ENCODE measurements at regions not wholly inside any gene's neighbourhood (a gene's known extent, or its start where the extent isn't known, plus 50 kb on each side); places are given as distances from the start of the nearest gene placed in this dataset.

- peak overlapping the region; percentile 53 for H3K4me3 ChIP-seq (ENCODE audit: low read length)
- DNase-seq, result no peak
- H3K4me1 ChIP-seq (ENCODE audit: control insufficient read depth, insufficient read depth, low read length), result no peaks in the 10 kb centered on the region
- no peaks in the 10 kb centered on the region for H3K27me3 Mint-ChIP-seq (ENCODE audit: insufficient read depth)
- 87 to 91% methylated on average over 4 to 9 of the region's 9 CpGs for WGBS, 2 experiments (ENCODE audit: insufficient coverage in 1 of 2, insufficient read length in 1 of 2)
- no peaks in the 10 kb centered on the region for H3K9me3 Mint-ChIP-seq
- H3K27me3 ChIP-seq (ENCODE audit: control insufficient read depth, insufficient read depth, low read length, poor library complexity, severe bottlenecking), result no peaks in the 10 kb centered on the region
- H3K27ac Mint-ChIP-seq, result no peak overlapping the region
- no peak for TF ChIP-seq CTCF (conservative IDR thresholded peaks at IDR 0.05)
- no peaks in the 10 kb centered on the region for H3K36me3 ChIP-seq (ENCODE audit: control insufficient read depth, insufficient read depth, low read length)
- no peak overlapping the region for H3K27ac ChIP-seq (ENCODE audit: low read depth, low read length)
- H3K9me3 ChIP-seq (ENCODE audit: control insufficient read depth, low read length), result peaks cover 6% of the 10 kb centered on the region
- no peaks in the 10 kb centered on the region for H3K36me3 Mint-ChIP-seq (ENCODE audit: low read depth)
- no peak overlapping the region for H3K4me3 Mint-ChIP-seq
- H3K4me1 Mint-ChIP-seq, result peaks cover 22% of the 10 kb centered on the region
- H3K9ac ChIP-seq (ENCODE audit: extremely low read depth, low read length, poor library complexity, severe bottlenecking), result no peak overlapping the region
These were observed 465.2 kb upstream of the MAN1A1 start for GRCh38 chr6:119814609-119815400.

GRCh38 chr6:119802464-119802863, 452.9 kb upstream of the MAN1A1 start:
- Histone ChIP-seq H3K4me3 (ENCODE audit: low read length) (no peak overlapping the region), H3K9me3 (ENCODE audit: control insufficient read depth, low read length) (no peaks in the 10 kb centered on the region), H3K4me1 (ENCODE audit: control insufficient read depth, insufficient read depth, low read length) (no peaks in the 10 kb centered on the region), H3K27me3 (ENCODE audit: control insufficient read depth, insufficient read depth, low read length, poor library complexity, severe bottlenecking) (no peaks in the 10 kb centered on the region), H3K27ac (ENCODE audit: low read depth, low read length) (no peak overlapping the region), H3K36me3 (ENCODE audit: control insufficient read depth, insufficient read depth, low read length) (no peaks in the 10 kb centered on the region), H3K9ac (ENCODE audit: extremely low read depth, low read length, poor library complexity, severe bottlenecking) (no peak overlapping the region)
- H3K4me1 Mint-ChIP-seq, result peaks cover 2% of the 10 kb centered on the region
- no peak overlapping the region for H3K4me3 Mint-ChIP-seq
- DNase-seq, result no peak
- H3K27ac Mint-ChIP-seq, result no peak overlapping the region
- H3K36me3 Mint-ChIP-seq (ENCODE audit: low read depth), result no peaks in the 10 kb centered on the region
- H3K27me3 Mint-ChIP-seq (ENCODE audit: insufficient read depth), result no peaks in the 10 kb centered on the region
- no peaks in the 10 kb centered on the region for H3K9me3 Mint-ChIP-seq
- no peak for TF ChIP-seq CTCF (conservative IDR thresholded peaks at IDR 0.05)
- WGBS, 2 experiments (ENCODE audit: insufficient coverage in 1 of 2, insufficient read length in 1 of 2), result 85 to 88% methylated on average over 3 of the region's 3 CpGs

DNA sequence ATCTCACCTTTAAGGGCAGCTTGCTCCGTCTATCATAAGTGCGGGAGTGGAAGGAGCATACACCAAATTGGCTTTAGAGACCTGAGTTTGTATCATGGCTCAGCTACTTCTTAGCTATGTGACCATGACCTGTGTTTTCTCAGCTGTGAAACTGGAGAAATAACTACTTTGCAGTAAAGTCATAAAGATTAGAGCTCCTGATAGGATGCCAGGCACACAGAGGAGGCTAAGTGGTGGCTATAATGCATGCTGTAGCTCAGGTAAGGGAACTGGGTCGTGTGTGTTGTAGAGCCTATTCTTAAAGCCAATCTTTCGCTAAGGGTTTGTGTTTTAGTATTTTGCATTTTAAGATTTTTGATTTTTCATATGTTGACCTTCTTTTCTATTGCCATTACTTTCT, 451.5 kb upstream of the MAN1A1 start:
- Histone ChIP-seq H3K4me1 (ENCODE audit: control insufficient read depth, insufficient read depth, low read length) (no peaks in the 10 kb centered on the region), H3K9ac (ENCODE audit: extremely low read depth, low read length, poor library complexity, severe bottlenecking) (no peak overlapping the region), H3K27ac (ENCODE audit: low read depth, low read length) (no peak overlapping the region), H3K27me3 (ENCODE audit: control insufficient read depth, insufficient read depth, low read length, poor library complexity, severe bottlenecking) (no peaks in the 10 kb centered on the region), H3K4me3 (ENCODE audit: low read length) (no peak overlapping the region), H3K9me3 (ENCODE audit: control insufficient read depth, low read length) (no peaks in the 10 kb centered on the region), H3K36me3 (ENCODE audit: control insufficient read depth, insufficient read depth, low read length) (no peaks in the 10 kb centered on the region)
- TF ChIP-seq CTCF (conservative IDR thresholded peaks at IDR 0.05), result no peak
- Mint-ChIP-seq H3K4me3 (no peak overlapping the region), H3K27ac (no peak overlapping the region), H3K36me3 (ENCODE audit: low read depth) (no peaks in the 10 kb centered on the region), H3K4me1 (peaks cover 2% of the 10 kb centered on the region), H3K9me3 (no peaks in the 10 kb centered on the region), H3K27me3 (ENCODE audit: insufficient read depth) (no peaks in the 10 kb centered on the region)
- WGBS, 2 experiments (ENCODE audit: insufficient coverage in 1 of 2, insufficient read length in 1 of 2), result 89 to 100% methylated on average over 2 to 4 of the region's 4 CpGs
- no peak for DNase-seq
